Common myeloid progenitor, CD34-positive (primary cell): ENCODE measurements at regions not wholly inside any gene's neighbourhood (a gene's known extent, or its start where the extent isn't known, plus 50 kb on each side); places are given as distances from the start of the nearest gene placed in this dataset.

Experiments
- CTCF ChIA-PET: fragments of 350-600 bp; sonication (Branson Sonifier 250); formaldehyde crosslinking; loops from one replicate; lab custom pipeline; 2021; ENCODE audit warnings: antibody characterized with exemption; lab: Charles Lee
- POLR2A ChIA-PET: fragments of 350-600 bp; sonication (Branson Sonifier 250); formaldehyde crosslinking; loops from one replicate; lab custom pipeline; 2021; ENCODE audit warnings: antibody characterized with exemption; lab: Charles Lee
- DNase-seq, 3 donors: peaks; one replicate each; pipeline versions ENCODE4 v3.0.0 to v3.0.0-alpha.2; 2013
- H3K27ac ChIP-seq, 2 experiments: 1 replicate in 1 of 2; 2 replicates in 1 of 2; pipeline ENCODE4 v1.7.0; 2013; ENCODE audit warnings: inconsistent platforms in 2 of 2, low read length in 2 of 2, mild to moderate bottlenecking in 2 of 2, low read depth in 1 of 2, moderate library complexity in 1 of 2; ENCODE audit not compliant: severe bottlenecking in 2 of 2, insufficient read depth in 1 of 2, poor library complexity in 1 of 2
- H3K27me3 ChIP-seq, 5 experiments: replicated peaks in 2 of 5; 1 replicate in 3 of 5; 2 replicates in 2 of 5; pipeline versions ENCODE4 v1.6.1 to v1.7.0; 2013; ENCODE audit warnings: low read length in 4 of 5, mild to moderate bottlenecking in 2 of 5, moderate library complexity in 2 of 5, inconsistent platforms in 1 of 5; ENCODE audit not compliant: insufficient read depth in 5 of 5, control insufficient read depth in 4 of 5
- H3K36me3 ChIP-seq, 4 experiments: 1 replicate in 2 of 4; 2 replicates in 2 of 4; pipeline versions ENCODE4 v1.6.1 to v1.7.0; 2013; ENCODE audit warnings: low read length in 3 of 4, control low read depth in 1 of 4, mild to moderate bottlenecking in 1 of 4; ENCODE audit not compliant: control insufficient read depth in 4 of 4, insufficient read depth in 4 of 4
- H3K4me1 ChIP-seq, 4 experiments: 1 replicate in 3 of 4; 2 replicates in 1 of 4; pipeline versions ENCODE4 v1.6.1 to v1.7.1; 2013; ENCODE audit warnings: low read length in 3 of 4, mild to moderate bottlenecking in 3 of 4, control low read depth in 1 of 4, inconsistent platforms in 1 of 4, moderate library complexity in 1 of 4; ENCODE audit not compliant: control insufficient read depth in 4 of 4, insufficient read depth in 4 of 4; ENCODE audit errors: control extremely low read depth in 1 of 4
- H3K4me3 ChIP-seq, 7 experiments: 1 replicate in 4 of 7; 2 replicates in 3 of 7; pipeline versions ENCODE4 v1.5.1 to v1.7.0; 2013; ENCODE audit warnings: mild to moderate bottlenecking in 7 of 7, low read length in 6 of 7, moderate library complexity in 6 of 7, inconsistent platforms in 2 of 7, low read depth in 2 of 7, control low read depth in 1 of 7; ENCODE audit not compliant: insufficient read depth in 4 of 7, control insufficient read depth in 1 of 7; ENCODE audit errors: extremely low read depth in 1 of 7
- H3K9me3 ChIP-seq, 5 experiments: 1 replicate in 4 of 5; 2 replicates in 1 of 5; pipeline versions ENCODE4 v1.6.1 to v1.7.1; 2013; ENCODE audit warnings: low read length in 4 of 5, mild to moderate bottlenecking in 2 of 5, inconsistent platforms in 1 of 5, low read depth in 1 of 5, moderate library complexity in 1 of 5; ENCODE audit not compliant: control insufficient read depth in 4 of 5, insufficient read depth in 2 of 5; ENCODE audit errors: control extremely low read depth in 1 of 5
- WGBS: methylation state at CpG from one replicate; pipeline ENCODE4 v1.1.5; 2013; ENCODE audit not compliant: insufficient coverage; 5-methylcytosine and 5-hydroxymethylcytosine counted together

DNA sequence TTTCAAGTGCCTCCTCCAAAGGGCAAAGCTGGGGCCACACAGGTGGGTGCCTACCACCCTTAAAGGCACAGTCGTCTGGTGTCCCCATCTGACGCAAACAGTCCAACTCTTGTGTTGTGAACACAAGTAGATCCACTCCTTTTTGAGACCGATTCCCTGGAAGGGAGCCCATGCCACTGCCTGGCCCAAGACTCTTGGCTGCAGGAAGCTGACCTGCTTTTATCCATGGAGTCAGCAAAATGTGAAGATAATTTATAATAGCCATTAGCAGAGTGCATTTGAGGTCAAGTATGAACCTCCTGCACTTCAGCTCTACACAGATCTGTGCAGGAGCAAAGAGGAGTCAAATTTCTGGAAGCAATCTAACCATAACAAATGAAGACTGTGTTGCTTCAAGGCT, 68.5 kb downstream of the ADM start:
- Histone ChIP-seq H3K9me3 (no peaks in the 10 kb centered on the region), H3K4me3 (no peak overlapping the region), H3K36me3 (no peaks in the 10 kb centered on the region), H3K27me3 (no peaks in the 10 kb centered on the region), H3K27ac (no peak overlapping the region), H3K4me1 (no peaks in the 10 kb centered on the region)
- WGBS: 58% methylated on average over 3 of the region's 3 CpGs
- CTCF ChIA-PET: interaction anchor here (1.0 to 1.2 kb wide), 2 partner anchors 29 to 117 kb away, joined by 3 read pairs; no protein-coding TSS in a partner anchor
- POLR2A ChIA-PET: no interaction called here
- no peak for DNase-seq

DNA sequence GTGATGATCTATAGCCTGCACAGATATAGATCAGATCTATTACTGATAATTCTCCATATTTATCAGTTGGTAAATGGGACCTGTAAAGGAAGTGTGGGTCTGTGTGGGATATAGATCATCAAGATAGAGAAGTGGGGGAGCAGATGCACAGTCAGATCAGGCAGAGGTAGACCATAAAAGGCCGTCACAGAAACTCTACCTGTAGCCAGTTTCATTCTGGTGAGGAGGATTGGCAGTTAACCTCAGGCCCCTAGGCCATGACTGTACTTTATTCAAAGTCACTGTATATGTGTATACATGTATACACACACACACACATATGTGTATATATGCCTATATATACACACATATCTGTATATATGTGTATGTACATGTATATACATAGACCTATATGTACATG, 69.1 kb downstream of the ADM start:
- H3K27ac ChIP-seq: no peak overlapping the region
- no peaks in the 10 kb centered on the region for H3K4me1 ChIP-seq
- H3K4me3 ChIP-seq: no peak overlapping the region
- ChIA-PET POLR2A (no interaction called here), CTCF (interaction anchor here (1.1 kb wide), 1 partner anchor 22 kb away, joined by 3 read pairs; no protein-coding TSS in a partner anchor)
- no peak for DNase-seq
- H3K27me3 ChIP-seq: no peaks in the 10 kb centered on the region
- H3K36me3 ChIP-seq: no peaks in the 10 kb centered on the region
- no CpG with 5 or more reads among the region's 1 CpG for WGBS
- H3K9me3 ChIP-seq: no peaks in the 10 kb centered on the region

DNA sequence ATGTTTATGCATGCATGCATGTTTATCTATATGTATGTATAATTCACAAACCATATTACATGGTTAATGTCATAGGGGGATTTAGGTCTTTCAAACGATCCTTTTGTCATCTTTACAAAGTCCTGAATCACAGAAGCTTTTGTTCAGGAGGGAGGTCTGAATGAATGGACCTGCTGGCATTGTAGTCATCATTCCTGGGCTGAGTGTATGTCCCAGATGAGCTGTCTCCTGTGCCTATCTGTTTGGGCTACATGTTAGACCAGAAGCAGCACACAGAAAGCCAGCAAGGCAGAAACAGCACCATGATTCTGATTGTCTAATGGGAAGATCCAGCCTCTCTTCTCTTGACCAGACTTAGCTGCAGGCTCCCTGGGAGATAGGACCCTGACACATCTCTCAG, 69.5 kb downstream of the ADM start:
- ChIA-PET POLR2A (no interaction called here), CTCF (interaction anchor here (1.1 kb wide), 1 partner anchor 21 kb away, joined by 3 read pairs; no protein-coding TSS in a partner anchor)
- Histone ChIP-seq H3K4me1 (no peaks in the 10 kb centered on the region), H3K36me3 (no peaks in the 10 kb centered on the region), H3K9me3 (no peaks in the 10 kb centered on the region), H3K27me3 (no peaks in the 10 kb centered on the region), H3K27ac (no peak overlapping the region), H3K4me3 (no peak overlapping the region)
- WGBS: no CpG with 5 or more reads among the region's 1 CpG
- DNase-seq: no peak

DNA sequence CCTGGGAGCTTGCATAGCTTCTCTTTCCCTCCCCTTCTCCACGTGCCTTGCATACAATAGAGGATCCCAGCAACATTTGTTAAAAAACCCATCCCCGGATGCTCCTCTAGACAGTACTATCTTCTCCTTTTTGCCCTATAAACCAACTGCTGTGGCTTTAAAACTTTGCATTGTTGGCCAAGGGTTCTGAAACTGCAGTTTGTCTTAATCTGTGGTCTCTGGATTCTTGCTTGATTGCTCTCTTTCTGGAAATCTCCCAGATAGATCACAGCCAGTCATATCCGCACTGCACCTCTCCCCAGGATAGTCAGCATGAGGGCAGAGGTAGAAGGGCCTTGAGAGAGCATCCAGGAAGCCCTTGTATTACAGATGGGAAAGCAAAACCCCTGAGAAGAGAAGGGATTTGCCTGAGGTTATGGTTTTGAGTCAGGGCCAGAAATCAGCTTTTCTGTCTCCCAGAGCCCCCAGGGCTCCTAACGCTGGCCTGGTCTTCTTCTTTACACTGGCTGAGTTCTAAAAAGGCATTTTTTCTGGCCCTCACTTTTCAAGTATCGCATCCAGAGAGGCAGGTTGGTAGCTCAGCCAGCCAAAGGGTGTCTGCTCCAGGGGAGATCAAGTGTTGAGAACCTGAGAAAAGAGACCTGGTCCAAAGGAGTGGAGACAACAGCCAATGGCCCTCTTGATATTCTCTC, 70.6 kb downstream of the ADM start:
- POLR2A ChIA-PET: no interaction called here
- no peaks in the 10 kb centered on the region for H3K9me3 ChIP-seq
- no peak for DNase-seq
- H3K4me1 ChIP-seq: peaks cover 0 to 7% (median 2%) of the 10 kb centered on the region in 4 experiments
- H3K27ac ChIP-seq: no peak overlapping the region
- CTCF ChIA-PET: interaction anchor here (3.0 kb wide), 1 partner anchor 9 kb away, joined by 12 read pairs; no protein-coding TSS in a partner anchor
- 97% methylated on average over 5 of the region's 5 CpGs for WGBS
- H3K36me3 ChIP-seq: no peaks in the 10 kb centered on the region
- H3K4me3 ChIP-seq: no peak overlapping the region
- no peaks in the 10 kb centered on the region for H3K27me3 ChIP-seq

DNA sequence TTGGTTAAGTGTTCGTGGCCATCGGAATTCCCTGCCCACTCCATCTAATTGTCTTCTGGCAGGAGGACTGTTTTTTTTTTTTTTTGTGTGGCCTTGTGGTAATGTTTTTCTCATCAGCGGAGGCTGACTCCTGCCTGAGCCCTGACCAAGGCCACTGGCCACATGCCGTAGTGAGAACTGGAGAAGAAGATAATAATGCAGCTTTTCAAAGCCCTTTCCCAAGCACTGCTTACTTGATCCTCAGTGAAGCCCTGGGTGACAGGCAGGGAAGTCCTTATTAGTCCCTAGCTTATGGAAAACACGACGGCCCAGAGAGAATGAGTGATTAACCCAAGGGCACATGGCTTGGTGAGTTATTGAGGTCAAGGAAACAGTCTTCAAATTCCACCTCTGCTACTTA, 71.2 kb downstream of the ADM start:
- Histone ChIP-seq H3K27me3 (no peaks in the 10 kb centered on the region), H3K4me1 (peaks cover 0 to 7% (median 2%) of the 10 kb centered on the region in 4 experiments), H3K9me3 (no peaks in the 10 kb centered on the region), H3K4me3 (no peak overlapping the region), H3K36me3 (no peaks in the 10 kb centered on the region), H3K27ac (no peak overlapping the region)
- 97% methylated on average over 4 of the region's 6 CpGs for WGBS
- ChIA-PET POLR2A (no interaction called here), CTCF (interaction anchor here (3.0 kb wide), 1 partner anchor 9 kb away, joined by 12 read pairs; no protein-coding TSS in a partner anchor)
- no peak for DNase-seq

DNA sequence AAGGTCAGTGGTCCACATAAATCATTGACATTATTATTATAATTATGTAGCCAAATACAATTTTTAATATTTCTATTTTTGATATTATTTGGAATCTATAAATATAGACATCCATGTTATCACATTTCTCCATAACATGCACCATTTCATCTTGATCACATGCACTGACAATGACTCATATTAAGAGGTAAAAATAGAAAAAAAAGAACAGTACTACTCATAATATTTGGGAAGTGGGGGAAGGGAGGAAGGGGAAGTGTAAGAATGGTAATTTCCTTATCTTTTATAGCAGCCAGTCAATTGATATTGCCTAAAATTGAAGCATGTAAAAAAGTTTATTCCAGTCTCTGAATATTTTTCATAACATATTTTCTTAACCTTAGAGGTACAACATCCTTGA, 72.3 kb downstream of the ADM start:
- peak; percentile 35 to 71 (median 67) for DNase-seq
- Histone ChIP-seq H3K4me3 (no peak overlapping the region), H3K27me3 (no peaks in the 10 kb centered on the region), H3K9me3 (no peaks in the 10 kb centered on the region), H3K4me1 (peaks cover 0 to 7% (median 2%) of the 10 kb centered on the region in 4 experiments), H3K27ac (no peak overlapping the region), H3K36me3 (no peaks in the 10 kb centered on the region)
- POLR2A ChIA-PET: no interaction called here
- CTCF ChIA-PET: interaction anchor here (1.2 to 3.0 kb wide), 2 partner anchors 10 to 14 kb away, joined by 3 to 12 read pairs; no protein-coding TSS in a partner anchor

DNA sequence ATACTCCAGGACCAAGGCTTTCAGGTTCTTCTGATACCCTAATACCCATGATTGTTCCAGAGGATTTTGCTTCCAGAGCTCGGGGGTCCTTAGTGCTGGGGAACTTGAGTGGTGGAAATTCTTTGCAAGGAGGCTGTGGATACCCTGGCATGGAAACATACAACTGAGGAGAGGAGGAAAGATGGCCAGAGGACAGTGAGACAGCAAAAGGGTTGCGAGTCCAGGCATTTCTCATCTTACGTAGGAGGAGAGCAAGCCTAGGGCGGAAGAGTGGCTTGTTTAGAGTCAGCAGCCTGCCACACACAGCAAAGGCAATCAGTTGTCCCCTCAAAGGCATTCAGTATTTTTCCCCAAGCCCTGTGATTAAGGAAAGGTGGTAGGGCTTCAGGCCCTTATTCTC, 73.5 kb downstream of the ADM start:
- Histone ChIP-seq H3K27me3 (no peaks in the 10 kb centered on the region), H3K4me1 (peaks cover 0 to 7% (median 2%) of the 10 kb centered on the region in 4 experiments), H3K4me3 (no peak overlapping the region), H3K27ac (no peak overlapping the region), H3K36me3 (no peaks in the 10 kb centered on the region), H3K9me3 (no peaks in the 10 kb centered on the region)
- DNase-seq: no peak
- POLR2A ChIA-PET: no interaction called here
- WGBS: 96% methylated on average over 4 of the region's 4 CpGs
- CTCF ChIA-PET: interaction anchor here (1.1 to 1.8 kb wide), 3 partner anchors 11 to 24 kb away, joined by 3 to 6 read pairs (median 3); no protein-coding TSS in a partner anchor
